IPS-20b (cell line): ENCODE measurements at regions not wholly inside any gene's neighbourhood (a gene's known extent, or its start where the extent isn't known, plus 50 kb on each side); places are given as distances from the start of the nearest gene placed in this dataset.
A peak's percentile ranks its signal among the peaks of the same experiment; 100 is the strongest.

Experiments
- H3K27ac ChIP-seq: one replicate; pipeline ENCODE4 v1.5.1; 2013; ENCODE audit warnings: low read length
- H3K27me3 ChIP-seq: 2 replicates; pipeline ENCODE4 v1.6.1; 2013; ENCODE audit warnings: mild to moderate bottlenecking, low read length, inconsistent platforms; ENCODE audit not compliant: insufficient read depth
- H3K36me3 ChIP-seq: 2 replicates; pipeline ENCODE4 v1.6.1; 2013; ENCODE audit warnings: low read depth, mild to moderate bottlenecking, inconsistent platforms, low read length, moderate library complexity; ENCODE audit not compliant: insufficient read depth
- H3K4me1 ChIP-seq: 2 replicates; pipeline ENCODE4 v1.6.1; 2013; ENCODE audit warnings: mild to moderate bottlenecking, control low read depth, inconsistent platforms, low read length, moderate library complexity; ENCODE audit not compliant: insufficient read depth
- H3K4me3 ChIP-seq: 2 replicates; pipeline ENCODE4 v1.5.1; 2013; ENCODE audit warnings: mild to moderate bottlenecking, low read length, inconsistent platforms
- H3K9ac ChIP-seq: 2 replicates; pipeline ENCODE4 v1.6.1; 2013; ENCODE audit warnings: low read depth, mild to moderate bottlenecking, inconsistent platforms, low read length, moderate library complexity
- H3K9me3 ChIP-seq: 2 replicates; pipeline ENCODE4 v1.6.1; 2013; ENCODE audit warnings: mild to moderate bottlenecking, low read depth, low read length, inconsistent platforms; ENCODE audit not compliant: insufficient read depth

DNA sequence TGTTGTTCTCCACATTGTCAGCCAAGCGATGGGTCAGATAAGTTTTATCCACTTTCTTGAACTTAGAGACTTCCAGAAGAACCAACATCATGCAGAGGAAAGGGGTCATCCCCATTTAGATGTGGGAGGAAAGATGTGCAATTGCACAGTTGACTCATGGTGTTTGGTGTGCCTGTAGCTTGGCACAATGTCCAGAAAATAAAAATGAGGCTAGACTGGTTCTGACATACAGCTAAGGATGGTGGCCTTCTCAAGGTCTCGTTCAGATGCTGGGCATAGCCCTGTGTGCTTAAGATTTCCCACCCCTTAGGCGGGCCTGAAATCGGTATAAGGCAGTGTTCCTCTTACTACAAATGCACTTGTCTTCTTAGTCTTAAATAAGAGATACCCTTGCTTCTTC, 101.1 kb downstream of the PCDH7 start:
- Histone ChIP-seq H3K4me1 (peaks cover 13% of the 10 kb centered on the region; the same call in 1 of the 2 replicates), H3K4me3 (no peak overlapping the region), H3K36me3 (no peaks in the 10 kb centered on the region), H3K9ac (no peak overlapping the region), H3K27me3 (no peaks in the 10 kb centered on the region), H3K27ac (no peak overlapping the region), H3K9me3 (no peaks in the 10 kb centered on the region)

DNA sequence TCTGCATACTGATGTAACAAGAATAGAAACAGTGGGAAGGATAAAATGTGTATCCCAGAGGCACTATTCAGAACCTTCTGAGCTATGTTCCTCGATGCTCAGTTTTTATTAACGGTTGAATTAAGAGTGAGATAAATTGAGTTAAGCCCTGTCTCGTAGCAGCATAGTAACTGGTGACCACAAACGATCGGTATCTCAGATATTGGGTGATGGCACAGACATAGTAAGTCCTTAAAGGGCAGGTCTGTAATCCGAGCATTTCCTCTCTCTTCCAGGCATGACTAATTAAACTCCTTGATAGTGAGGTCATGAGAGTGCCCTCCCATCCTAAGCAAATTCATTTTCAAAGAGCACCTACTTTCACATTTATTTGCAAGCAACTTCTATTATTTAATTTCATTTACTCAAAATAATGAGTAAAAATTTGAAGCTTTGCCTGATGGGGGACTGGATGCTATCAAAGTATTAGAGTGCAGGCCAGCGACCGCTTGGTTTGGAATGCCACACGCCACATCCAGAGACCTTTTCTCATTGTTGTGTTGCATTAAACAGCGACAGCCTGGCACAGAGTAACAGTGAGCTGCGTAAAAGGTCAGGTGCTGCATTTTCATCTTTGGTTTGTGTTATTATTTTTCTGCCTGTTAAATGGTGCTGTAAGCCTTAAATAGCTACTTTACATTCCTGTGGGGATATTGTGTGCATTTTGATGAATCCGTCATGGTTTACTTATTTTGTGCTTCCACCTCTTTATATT, 101.9 kb downstream of the PCDH7 start:
- H3K27me3 ChIP-seq: no peaks in the 10 kb centered on the region
- no peaks in the 10 kb centered on the region for H3K9me3 ChIP-seq
- no peak overlapping the region for H3K27ac ChIP-seq
- no peak overlapping the region for H3K4me3 ChIP-seq
- H3K36me3 ChIP-seq: no peaks in the 10 kb centered on the region
- peaks cover 13% of the 10 kb centered on the region; the same call in 1 of the 2 replicates for H3K4me1 ChIP-seq
- no peak overlapping the region for H3K9ac ChIP-seq

DNA sequence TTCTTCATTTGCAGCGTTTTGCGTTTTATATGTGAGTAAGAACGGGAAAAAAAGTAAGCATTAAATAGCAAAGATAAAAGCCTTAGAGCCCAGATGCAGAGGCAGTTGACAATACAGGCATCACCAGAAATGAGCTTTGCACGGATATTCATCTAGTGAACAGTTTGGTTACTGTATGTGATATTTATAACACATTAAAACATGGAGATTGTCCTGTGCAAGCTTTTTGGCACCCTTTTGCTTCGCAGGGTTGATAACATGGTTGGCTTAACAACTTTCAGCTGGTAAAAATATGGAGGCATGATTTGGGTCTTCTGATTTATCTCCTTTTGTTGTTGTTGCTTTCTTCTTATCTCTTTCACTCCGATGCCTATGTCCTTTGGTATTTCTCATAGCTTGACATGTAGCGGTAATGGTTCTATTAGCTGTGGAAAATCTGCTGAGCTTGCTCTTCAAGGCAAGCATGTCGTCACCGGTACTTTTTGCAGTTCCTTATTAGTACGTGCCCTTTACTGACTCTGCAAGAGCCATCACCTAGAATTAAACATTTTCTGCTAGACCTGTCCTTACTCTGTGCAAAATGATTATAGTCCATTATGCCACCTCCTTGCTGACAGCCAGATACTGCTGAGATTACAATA, 102.9 kb downstream of the PCDH7 start:
- Histone ChIP-seq H3K27ac (no peak overlapping the region), H3K9me3 (no peaks in the 10 kb centered on the region), H3K4me1 (peaks cover 13% of the 10 kb centered on the region; the same call in 1 of the 2 replicates), H3K27me3 (no peaks in the 10 kb centered on the region), H3K4me3 (no peak overlapping the region), H3K36me3 (no peaks in the 10 kb centered on the region), H3K9ac (no peak overlapping the region)

DNA sequence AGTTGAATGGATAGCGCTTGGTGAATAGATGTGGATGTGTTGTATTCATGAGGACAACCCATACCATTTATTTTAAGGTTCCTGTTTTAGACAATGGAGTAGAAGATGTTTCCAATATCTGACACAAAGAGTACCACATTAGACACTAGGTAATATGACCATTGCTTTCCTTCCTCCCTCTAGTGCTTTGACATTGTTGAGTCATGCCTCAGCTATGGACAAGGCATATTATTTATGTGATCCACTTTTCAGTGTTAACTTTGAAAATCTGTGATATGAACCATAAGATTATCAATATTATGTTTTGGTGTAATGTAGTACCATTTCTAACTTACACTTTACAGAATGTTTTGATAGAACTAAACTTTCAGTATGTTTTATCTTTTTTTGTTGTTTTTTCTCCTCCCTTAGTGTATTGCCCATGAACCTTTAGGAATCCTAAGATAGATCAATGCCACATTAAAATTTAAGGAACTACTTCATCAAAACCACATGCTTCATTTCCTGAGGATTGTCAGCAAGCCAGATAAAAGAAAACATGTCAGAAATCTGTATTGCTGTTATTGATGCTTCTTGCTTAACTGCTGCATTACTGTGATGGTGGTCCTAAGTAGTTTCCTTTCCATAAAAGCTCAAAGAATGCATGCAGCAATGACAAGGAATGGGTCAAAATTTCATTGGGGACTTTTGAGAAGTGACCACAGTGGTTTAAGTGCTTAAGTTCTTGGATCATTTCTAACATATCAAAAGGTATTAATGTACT, 105.0 kb downstream of the PCDH7 start:
- Histone ChIP-seq H3K4me3 (no peak overlapping the region), H3K4me1 (no peaks in the 10 kb centered on the region), H3K36me3 (no peaks in the 10 kb centered on the region), H3K9me3 (no peaks in the 10 kb centered on the region), H3K9ac (no peak overlapping the region), H3K27ac (no peak overlapping the region), H3K27me3 (no peaks in the 10 kb centered on the region)

DNA sequence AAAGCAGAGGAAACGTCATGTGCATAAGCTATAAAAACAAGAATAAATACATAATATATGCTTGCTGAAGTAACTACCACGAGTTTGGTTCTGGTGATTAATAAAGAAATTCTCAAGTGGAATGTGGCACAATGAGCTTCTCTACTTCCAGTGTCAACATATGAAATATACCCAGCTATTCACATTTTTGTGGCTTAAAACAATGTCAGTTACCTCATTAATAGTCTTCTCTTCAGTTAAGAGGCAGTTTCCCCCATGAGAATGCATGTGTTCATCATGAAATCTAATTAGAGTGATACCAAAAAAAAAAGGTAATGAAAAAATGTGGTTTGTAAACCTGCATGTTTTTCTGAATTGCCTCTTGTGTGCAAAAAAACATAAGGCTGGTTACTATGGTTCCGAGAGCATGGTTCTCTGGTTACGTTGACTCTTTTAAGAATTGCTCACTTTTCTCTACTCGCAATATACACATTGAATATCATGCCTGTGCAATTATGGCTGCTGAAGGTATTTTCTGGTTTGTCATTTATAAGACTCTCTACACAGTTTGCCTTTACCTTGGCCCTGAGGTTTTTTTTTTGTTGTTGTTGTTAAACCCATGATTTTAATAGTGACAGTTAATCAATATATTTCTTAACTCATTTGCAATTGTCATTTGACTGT, 108.2 kb downstream of the PCDH7 start:
- H3K27ac ChIP-seq: no peak overlapping the region
- H3K4me1 ChIP-seq: no peaks in the 10 kb centered on the region
- H3K4me3 ChIP-seq: no peak overlapping the region
- no peaks in the 10 kb centered on the region for H3K9me3 ChIP-seq
- no peaks in the 10 kb centered on the region for H3K36me3 ChIP-seq
- no peaks in the 10 kb centered on the region for H3K27me3 ChIP-seq
- no peak overlapping the region for H3K9ac ChIP-seq

DNA sequence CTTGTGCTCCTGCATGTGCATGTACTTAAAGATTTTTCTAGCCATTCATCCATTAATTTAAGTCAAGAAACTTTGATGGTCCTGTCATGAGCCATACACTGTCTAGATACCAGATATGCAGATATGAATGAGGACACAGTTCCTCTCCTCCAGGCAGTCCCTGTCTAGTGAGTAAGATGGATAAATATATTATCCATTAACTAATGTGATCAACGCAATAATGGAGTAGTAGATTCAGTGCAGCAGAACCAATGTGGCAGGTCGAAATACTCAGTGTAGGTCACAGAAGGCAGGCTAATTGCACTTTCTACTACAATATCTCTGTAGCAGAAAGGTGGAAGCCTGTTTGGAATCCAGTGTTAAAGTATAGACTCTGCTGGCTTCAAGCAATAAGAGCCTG, 112.5 kb downstream of the PCDH7 start:
- Histone ChIP-seq H3K4me3 (no peak overlapping the region), H3K27ac (no peak overlapping the region), H3K36me3 (no peaks in the 10 kb centered on the region), H3K9me3 (no peaks in the 10 kb centered on the region), H3K27me3 (no peaks in the 10 kb centered on the region), H3K9ac (no peak overlapping the region), H3K4me1 (peaks cover 21% of the 10 kb centered on the region)

DNA sequence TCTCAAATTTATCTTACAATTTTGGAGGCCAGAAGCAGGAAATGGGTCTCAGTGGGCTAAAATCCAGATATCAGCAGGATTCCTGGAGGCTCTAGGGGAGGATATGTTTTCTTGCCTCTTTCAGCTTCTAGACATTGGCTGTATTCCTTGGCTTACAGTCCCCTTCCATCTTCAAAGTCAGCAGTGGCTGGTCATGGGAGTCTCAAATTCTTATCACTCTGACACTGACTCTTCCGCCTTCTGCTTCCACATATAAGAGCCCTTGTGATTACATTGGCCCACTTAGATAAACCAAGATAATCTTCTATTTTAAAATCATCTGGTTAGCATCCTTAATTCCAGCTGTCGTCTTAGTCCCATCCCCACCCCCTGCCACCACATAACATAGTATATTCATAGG, 113.0 kb downstream of the PCDH7 start:
- Histone ChIP-seq H3K9me3 (no peaks in the 10 kb centered on the region), H3K4me1 (peaks cover 22% of the 10 kb centered on the region), H3K27me3 (no peaks in the 10 kb centered on the region), H3K27ac (no peak overlapping the region), H3K4me3 (no peak overlapping the region), H3K36me3 (no peaks in the 10 kb centered on the region), H3K9ac (no peak overlapping the region)

DNA sequence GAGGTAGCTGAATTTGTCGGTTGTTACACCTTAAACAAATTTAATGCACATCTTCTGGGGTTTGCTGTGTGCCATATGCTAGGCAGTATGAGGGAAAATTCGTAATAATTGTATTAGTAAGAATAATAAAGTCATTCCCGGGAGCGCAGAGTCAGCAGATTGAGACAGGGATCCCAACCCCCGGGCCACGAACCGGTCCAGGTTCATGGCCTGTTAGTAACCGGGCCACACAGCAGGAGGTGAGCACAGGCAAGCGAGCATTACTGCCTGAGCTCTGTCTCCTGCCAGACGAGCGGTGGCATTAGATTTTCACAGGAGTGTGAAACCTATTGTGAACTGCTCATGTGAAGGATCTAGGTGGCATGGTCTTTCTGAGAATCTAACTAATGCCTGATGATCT, 114.9 kb downstream of the PCDH7 start:
- H3K27me3 ChIP-seq: no peaks in the 10 kb centered on the region
- no peak overlapping the region for H3K27ac ChIP-seq
- no peaks in the 10 kb centered on the region for H3K9me3 ChIP-seq
- H3K4me1 ChIP-seq: peaks cover 31% of the 10 kb centered on the region
- no peak overlapping the region for H3K9ac ChIP-seq
- no peaks in the 10 kb centered on the region for H3K36me3 ChIP-seq
- no peak overlapping the region for H3K4me3 ChIP-seq

DNA sequence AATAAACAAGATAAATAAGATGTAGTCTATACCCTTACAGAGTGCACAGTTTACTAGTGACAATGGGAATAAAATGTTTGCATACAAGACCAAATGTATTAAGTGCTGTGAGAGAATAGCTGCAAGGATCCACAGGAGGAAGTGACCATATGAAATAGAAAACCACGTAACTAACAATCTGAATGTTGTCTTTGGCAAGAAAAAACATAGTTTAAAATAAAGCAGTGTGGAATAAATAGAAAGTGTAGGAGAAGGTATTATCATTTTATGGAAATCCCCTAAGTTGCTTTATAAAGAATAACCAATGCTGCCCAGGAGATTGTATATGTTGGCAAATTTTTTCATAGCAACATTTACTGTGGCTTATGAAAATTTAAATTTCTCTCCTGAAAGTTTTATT, 116.1 kb downstream of the PCDH7 start:
- no peaks in the 10 kb centered on the region for H3K9me3 ChIP-seq
- H3K27ac ChIP-seq: no peak overlapping the region
- no peak overlapping the region for H3K9ac ChIP-seq
- H3K4me3 ChIP-seq: no peak overlapping the region
- H3K4me1 ChIP-seq: peaks cover 41% of the 10 kb centered on the region
- H3K36me3 ChIP-seq: no peaks in the 10 kb centered on the region
- H3K27me3 ChIP-seq: no peaks in the 10 kb centered on the region

DNA sequence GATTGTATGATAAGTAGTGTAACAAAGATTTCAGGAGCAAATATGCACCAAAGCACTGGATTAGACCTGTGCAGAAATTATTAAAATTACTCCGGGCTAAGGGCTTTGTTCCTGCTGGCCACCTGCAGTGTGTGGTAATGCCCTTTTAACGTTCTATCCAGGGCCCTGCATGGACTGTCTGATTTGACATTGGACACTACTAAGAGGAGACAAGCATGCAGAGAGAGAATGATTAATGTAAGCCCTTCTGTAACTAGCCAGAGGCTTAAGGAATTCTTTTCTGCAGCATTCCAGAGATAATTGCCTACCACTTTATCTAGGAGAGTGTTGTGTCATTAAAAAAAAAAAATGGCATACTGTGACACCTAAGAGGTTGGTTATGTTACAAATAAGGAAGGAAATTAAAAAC, 117.0 kb downstream of the PCDH7 start:
- H3K27ac ChIP-seq: no peak overlapping the region
- no peaks in the 10 kb centered on the region for H3K36me3 ChIP-seq
- no peaks in the 10 kb centered on the region for H3K27me3 ChIP-seq
- H3K4me1 ChIP-seq: peaks cover 41% of the 10 kb centered on the region
- no peaks in the 10 kb centered on the region for H3K9me3 ChIP-seq
- 0 out of 2 replicates have a peak overlapping the region, but pooled peaks have one; percentile 17 for H3K4me3 ChIP-seq
- no peak overlapping the region for H3K9ac ChIP-seq

DNA sequence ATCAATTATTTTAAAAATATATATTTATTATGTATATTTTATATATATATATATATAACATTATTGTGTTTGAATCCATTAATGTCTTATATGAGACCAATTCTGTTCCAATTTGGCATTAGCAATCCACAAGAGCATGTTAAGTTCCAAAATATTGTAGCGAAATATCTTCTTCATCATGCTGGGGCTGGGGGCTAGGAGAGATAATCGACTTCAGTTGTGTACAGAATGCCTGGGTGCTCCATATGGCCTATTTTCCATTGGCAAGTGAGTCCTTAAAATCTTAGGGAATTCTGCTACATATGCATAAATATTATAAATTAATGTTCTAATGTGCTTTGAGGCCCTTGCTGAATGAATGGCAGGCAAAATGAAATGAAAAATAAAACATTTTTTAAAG, 117.7 kb downstream of the PCDH7 start:
- Histone ChIP-seq H3K9me3 (no peaks in the 10 kb centered on the region), H3K4me1 (peaks cover 41% of the 10 kb centered on the region), H3K27ac (no peak overlapping the region)

More for the DNA sequence above, 117.7 kb downstream of the PCDH7 start:
- no peaks in the 10 kb centered on the region for H3K27me3 ChIP-seq
- H3K9ac ChIP-seq: no peak overlapping the region
- no peak overlapping the region for H3K4me3 ChIP-seq
- H3K36me3 ChIP-seq: no peaks in the 10 kb centered on the region
